BE2C (cell line): ENCODE measurements at regions not wholly inside any gene's neighbourhood (a gene's known extent, or its start where the extent isn't known, plus 50 kb on each side); places are given as distances from the start of the nearest gene placed in this dataset.
A peak's percentile ranks its signal among the peaks of the same experiment; 100 is the strongest.

Experiments used
- DNase-seq: peaks from one replicate; pipeline ENCODE4 v3.0.0-alpha.2; 2020
- H3K27me3 ChIP-seq: fragments of 250-450 bp; sonication (Bioruptor Pico); 2 replicates; pipeline ENCODE4 v1.5.1; 2020; ENCODE audit warnings: mild to moderate bottlenecking
- H3K36me3 ChIP-seq: fragments of 250-450 bp; sonication (Bioruptor Pico); 2 replicates; pipeline ENCODE4 v1.5.1; 2020; ENCODE audit warnings: mild to moderate bottlenecking
- H3K4me1 ChIP-seq: fragments of 250-450 bp; sonication (Bioruptor Pico); 2 replicates; pipeline ENCODE4 v1.5.1; 2020
- H3K4me3 ChIP-seq: 2 replicates; pipeline ENCODE4 v1.5.1; 2011; ENCODE audit warnings: low read depth, low read length
- H3K9me3 ChIP-seq: fragments of 250-450 bp; sonication (Bioruptor Pico); 2 replicates; pipeline ENCODE4 v1.5.1; 2020
- CTCF ChIP-seq: IDR thresholded peaks from 2 replicates; pipeline ENCODE4 v1.5.1; 2012; ENCODE audit warnings: mild to moderate bottlenecking, low read depth, low read length

- H3K9me3 ChIP-seq = no peaks in the 10 kb centered on the region
- no peaks in the 10 kb centered on the region; the same call in 1 of the 2 replicates for H3K4me1 ChIP-seq
- no peak for DNase-seq
- no peaks in the 10 kb centered on the region for H3K36me3 ChIP-seq
- no peak for TF ChIP-seq CTCF
- H3K4me3 ChIP-seq = no peak overlapping the region
- no peaks in the 10 kb centered on the region for H3K27me3 ChIP-seq
Measured at GRCh38 chr2:8158711-8159110, 523.1 kb upstream of the ID2 start.

- TF ChIP-seq CTCF = no peak
- Histone ChIP-seq H3K36me3 (no peaks in the 10 kb centered on the region), H3K27me3 (no peaks in the 10 kb centered on the region), H3K4me1 (no peaks in the 10 kb centered on the region; the same call in 1 of the 2 replicates), H3K4me3 (no peak overlapping the region), H3K9me3 (no peaks in the 10 kb centered on the region)
- peak; percentile 26 for DNase-seq
Measured at GRCh38 chr2:8159211-8159965, 522.5 kb upstream of the ID2 start.

GRCh38 chr2:8159966-8160603, 521.8 kb upstream of the ID2 start:
- Histone ChIP-seq H3K36me3 (no peaks in the 10 kb centered on the region), H3K27me3 (no peaks in the 10 kb centered on the region), H3K4me1 (no peaks in the 10 kb centered on the region; the same call in 1 of the 2 replicates), H3K4me3 (no peak overlapping the region), H3K9me3 (no peaks in the 10 kb centered on the region)
- no peak for TF ChIP-seq CTCF
- DNase-seq = no peak

- TF ChIP-seq CTCF = no peak
- Histone ChIP-seq H3K4me1 (no peaks in the 10 kb centered on the region; the same call in 1 of the 2 replicates), H3K4me3 (no peak overlapping the region), H3K9me3 (no peaks in the 10 kb centered on the region), H3K27me3 (no peaks in the 10 kb centered on the region), H3K36me3 (no peaks in the 10 kb centered on the region)
- DNase-seq = no peak
Measured at GRCh38 chr2:8160959-8161358, 520.9 kb upstream of the ID2 start.

- Histone ChIP-seq H3K4me3 (no peak overlapping the region), H3K4me1 (no peaks in the 10 kb centered on the region; the same call in 1 of the 2 replicates), H3K27me3 (no peaks in the 10 kb centered on the region), H3K36me3 (no peaks in the 10 kb centered on the region), H3K9me3 (no peaks in the 10 kb centered on the region)
- DNase-seq = no peak
- TF ChIP-seq CTCF = no peak
Measured at GRCh38 chr2:8162552-8162951, 519.3 kb upstream of the ID2 start.

GRCh38 chr2:8165550-8165949, 516.3 kb upstream of the ID2 start:
- DNase-seq = no peak
- Histone ChIP-seq H3K4me1 (peaks cover 2% of the 10 kb centered on the region; the same call in 1 of the 2 replicates), H3K27me3 (no peaks in the 10 kb centered on the region), H3K9me3 (no peaks in the 10 kb centered on the region), H3K36me3 (no peaks in the 10 kb centered on the region), H3K4me3 (no peak overlapping the region)
- no peak for TF ChIP-seq CTCF
